ENCODE measurements at regions not wholly inside any gene's neighbourhood (a gene's known extent, or its start where the extent isn't known, plus 50 kb on each side); places are given as distances from the start of the nearest gene placed in this dataset.
A peak's percentile ranks its signal among the peaks of the same experiment; 100 is the strongest.

- peaks cover 21% of the 10 kb centered on the region for H3K4me1 ChIP-seq (ENCODE audit: low read depth, poor library complexity, severe bottlenecking)
- H3K79me2 ChIP-seq (ENCODE audit: insufficient read depth, low read depth): no peaks in the 10 kb centered on the region
- peaks cover 4% of the 10 kb centered on the region; the same call in 1 of the 2 replicates for H3K27me3 ChIP-seq (ENCODE audit: insufficient read depth, low read depth)
- no peak overlapping the region for H2AFZ ChIP-seq (ENCODE audit: low read depth)
- no peaks in the 10 kb centered on the region for H4K20me1 ChIP-seq (ENCODE audit: insufficient read depth)
- TF ChIP-seq, protein P1, sequence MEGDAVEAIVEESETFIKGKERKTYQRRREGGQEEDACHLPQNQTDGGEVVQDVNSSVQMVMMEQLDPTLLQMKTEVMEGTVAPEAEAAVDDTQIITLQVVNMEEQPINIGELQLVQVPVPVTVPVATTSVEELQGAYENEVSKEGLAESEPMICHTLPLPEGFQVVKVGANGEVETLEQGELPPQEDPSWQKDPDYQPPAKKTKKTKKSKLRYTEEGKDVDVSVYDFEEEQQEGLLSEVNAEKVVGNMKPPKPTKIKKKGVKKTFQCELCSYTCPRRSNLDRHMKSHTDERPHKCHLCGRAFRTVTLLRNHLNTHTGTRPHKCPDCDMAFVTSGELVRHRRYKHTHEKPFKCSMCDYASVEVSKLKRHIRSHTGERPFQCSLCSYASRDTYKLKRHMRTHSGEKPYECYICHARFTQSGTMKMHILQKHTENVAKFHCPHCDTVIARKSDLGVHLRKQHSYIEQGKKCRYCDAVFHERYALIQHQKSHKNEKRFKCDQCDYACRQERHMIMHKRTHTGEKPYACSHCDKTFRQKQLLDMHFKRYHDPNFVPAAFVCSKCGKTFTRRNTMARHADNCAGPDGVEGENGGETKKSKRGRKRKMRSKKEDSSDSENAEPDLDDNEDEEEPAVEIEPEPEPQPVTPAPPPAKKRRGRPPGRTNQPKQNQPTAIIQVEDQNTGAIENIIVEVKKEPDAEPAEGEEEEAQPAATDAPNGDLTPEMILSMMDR (conservative IDR thresholded peaks at IDR 0.05; ENCODE audit: low read depth, low read length): no peak
- H3K9ac ChIP-seq: no peak overlapping the region
- no peaks in the 10 kb centered on the region for H3K36me3 ChIP-seq (ENCODE audit: insufficient read depth)
- no peak overlapping the region for H3K27ac ChIP-seq
- H3K4me3 ChIP-seq (IDR thresholded peaks at IDR 0.05; ENCODE audit: insufficient read depth, low read depth, low read length): no peak overlapping the region
- H3K4me2 ChIP-seq: peak overlapping the region; percentile 8
These were observed 212.0 kb downstream of the PCDH17 start for GRCh38 chr13:57843521-57843920.

GRCh38 chr13:57846600-57847173, 215.1 kb downstream of the PCDH17 start:
- no peak overlapping the region for H3K9ac ChIP-seq
- H3K27me3 ChIP-seq (ENCODE audit: insufficient read depth, low read depth): peaks cover 4% of the 10 kb centered on the region; the same call in 1 of the 2 replicates
- no peak overlapping the region for H3K4me3 ChIP-seq (IDR thresholded peaks at IDR 0.05; ENCODE audit: insufficient read depth, low read depth, low read length)
- H3K36me3 ChIP-seq (ENCODE audit: insufficient read depth): no peaks in the 10 kb centered on the region
- no peak overlapping the region for H3K27ac ChIP-seq
- H3K79me2 ChIP-seq (ENCODE audit: insufficient read depth, low read depth): no peaks in the 10 kb centered on the region
- H3K4me2 ChIP-seq: no peak overlapping the region
- H4K20me1 ChIP-seq (ENCODE audit: insufficient read depth): no peaks in the 10 kb centered on the region
- TF ChIP-seq, protein P1 (conservative IDR thresholded peaks at IDR 0.05; ENCODE audit: low read depth, low read length): no peak
- peaks cover 21% of the 10 kb centered on the region for H3K4me1 ChIP-seq (ENCODE audit: low read depth, poor library complexity, severe bottlenecking)
- no peak overlapping the region for H2AFZ ChIP-seq (ENCODE audit: low read depth)

DNA sequence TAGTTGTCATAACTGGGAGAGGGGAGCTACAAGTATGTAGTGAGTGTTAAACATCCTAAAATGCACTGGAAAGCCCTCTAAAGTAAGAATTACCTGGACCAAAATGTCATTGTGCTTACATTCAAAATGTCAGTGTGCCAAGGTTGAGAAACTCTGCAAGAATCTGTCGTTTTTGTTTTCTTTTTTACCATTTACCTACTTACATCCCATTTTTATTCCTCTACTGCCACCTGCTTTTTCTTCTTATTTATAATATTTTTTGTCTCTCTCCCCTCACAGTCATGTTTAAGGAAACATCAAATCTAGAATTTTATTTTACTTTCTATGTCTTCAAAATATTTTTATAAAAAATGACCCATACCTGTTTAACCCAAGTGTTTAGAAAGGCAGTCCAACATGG, 226.4 kb downstream of the PCDH17 start:
- Histone ChIP-seq H2AFZ (ENCODE audit: low read depth) (no peak overlapping the region), H3K27me3 (ENCODE audit: insufficient read depth, low read depth) (no peaks in the 10 kb centered on the region), H4K20me1 (ENCODE audit: insufficient read depth) (no peaks in the 10 kb centered on the region), H3K4me1 (ENCODE audit: low read depth, poor library complexity, severe bottlenecking) (no peaks in the 10 kb centered on the region), H3K36me3 (ENCODE audit: insufficient read depth) (no peaks in the 10 kb centered on the region), H3K4me2 (no peak overlapping the region), H3K79me2 (ENCODE audit: insufficient read depth, low read depth) (no peaks in the 10 kb centered on the region), H3K27ac (no peak overlapping the region), H3K4me3 (IDR thresholded peaks at IDR 0.05; ENCODE audit: insufficient read depth, low read depth, low read length) (no peak overlapping the region), H3K9ac (no peak overlapping the region)
- TF ChIP-seq, protein P1 (conservative IDR thresholded peaks at IDR 0.05; ENCODE audit: low read depth, low read length): no peak

DNA sequence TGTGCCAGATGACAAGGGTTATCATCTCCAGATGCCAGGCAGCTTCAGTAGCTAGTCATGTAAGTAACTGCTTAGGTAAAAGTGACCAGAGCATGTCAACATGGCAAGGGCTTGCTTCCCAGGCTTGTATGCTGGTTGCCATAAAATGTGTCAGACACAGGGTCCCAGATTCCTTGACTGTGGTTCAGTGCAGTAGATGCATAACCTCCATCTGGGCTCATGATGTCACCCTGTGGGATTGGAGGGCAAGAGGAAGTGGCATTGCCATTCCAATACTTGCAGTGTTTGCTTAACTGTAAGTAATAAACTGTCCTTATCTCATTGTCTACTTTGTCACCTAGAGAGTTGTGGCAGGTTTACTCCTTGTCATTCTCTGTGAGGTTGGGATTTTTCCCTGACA, 226.8 kb downstream of the PCDH17 start:
- H3K36me3 ChIP-seq (ENCODE audit: insufficient read depth): no peaks in the 10 kb centered on the region
- no peak overlapping the region for H3K4me3 ChIP-seq (IDR thresholded peaks at IDR 0.05; ENCODE audit: insufficient read depth, low read depth, low read length)
- H2AFZ ChIP-seq (ENCODE audit: low read depth): no peak overlapping the region
- TF ChIP-seq, protein P1 (conservative IDR thresholded peaks at IDR 0.05; ENCODE audit: low read depth, low read length): no peak
- H4K20me1 ChIP-seq (ENCODE audit: insufficient read depth): no peaks in the 10 kb centered on the region
- H3K27me3 ChIP-seq (ENCODE audit: insufficient read depth, low read depth): no peaks in the 10 kb centered on the region
- H3K27ac ChIP-seq: no peak overlapping the region
- H3K9ac ChIP-seq: no peak overlapping the region
- H3K79me2 ChIP-seq (ENCODE audit: insufficient read depth, low read depth): no peaks in the 10 kb centered on the region
- no peaks in the 10 kb centered on the region for H3K4me1 ChIP-seq (ENCODE audit: low read depth, poor library complexity, severe bottlenecking)
- no peak overlapping the region for H3K4me2 ChIP-seq
